SH-SY5Y (cell line): ENCODE measurements at regions not wholly inside any gene's neighbourhood (a gene's known extent, or its start where the extent isn't known, plus 50 kb on each side); places are given as distances from the start of the nearest gene placed in this dataset.

Source experiments
- GATA2 ChIP-seq: IDR thresholded peaks from 2 replicates; pipeline ENCODE4 v1.6.1; 2011; ENCODE audit warnings: mild to moderate bottlenecking, low read depth, low read length
- GATA3 ChIP-seq: IDR thresholded peaks from 2 replicates; pipeline ENCODE4 v1.6.1; 2011; ENCODE audit warnings: low read depth, mild to moderate bottlenecking, low read length, moderate library complexity

DNA sequence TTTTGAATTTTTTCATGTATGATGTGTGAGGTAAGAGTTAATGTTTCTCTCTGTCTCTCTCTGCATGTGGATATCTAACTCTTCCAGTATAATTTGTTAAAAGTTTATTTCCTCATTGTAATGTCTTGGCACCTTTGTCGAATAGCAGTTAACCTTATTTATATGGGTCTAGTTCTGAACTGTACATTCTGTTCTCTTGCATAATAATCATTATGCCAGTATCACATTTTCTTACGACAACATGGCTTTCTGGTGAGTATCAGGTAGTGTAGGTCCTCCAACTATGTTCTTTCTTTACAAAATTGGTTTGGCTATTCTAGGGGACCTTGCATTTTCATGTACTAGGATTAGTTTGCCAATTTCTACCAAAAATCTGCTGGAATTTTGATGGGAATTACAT lies 337.0 kb upstream of the FZD8 start:
- TF ChIP-seq GATA3 (no peak), GATA2 (no peak)
